HL-60 (cell line): ENCODE measurements at regions not wholly inside any gene's neighbourhood (a gene's known extent, or its start where the extent isn't known, plus 50 kb on each side); places are given as distances from the start of the nearest gene placed in this dataset.

Experiments used
- DNase-seq, 2 experiments: peaks; one replicate each; pipeline ENCODE4 v3.0.0-alpha.2; 2010 to 2020; ENCODE audit warnings: low read depth in 1 of 2, low spot score in 1 of 2
- H3K27ac ChIP-seq: fragments of 250-450 bp; sonication (Bioruptor Pico); replicated peaks from 2 replicates; pipeline ENCODE4 v1.5.1; 2020; ENCODE audit warnings: mild to moderate bottlenecking, moderate library complexity
- H3K27me3 ChIP-seq: fragments of 250-450 bp; sonication (Bioruptor Pico); 2 replicates; pipeline ENCODE4 v1.5.1; 2021; ENCODE audit warnings: mild to moderate bottlenecking, moderate library complexity; ENCODE audit not compliant: insufficient read depth, poor library complexity, severe bottlenecking
- H3K4me3 ChIP-seq: replicated peaks from 2 replicates; pipeline ENCODE4 v1.5.1; 2011; ENCODE audit warnings: mild to moderate bottlenecking, control low read depth, low read length; ENCODE audit not compliant: insufficient read depth
- CTCF ChIP-seq: IDR thresholded peaks from one replicate; pipeline ENCODE4 v1.5.1; 2011; ENCODE audit warnings: low read length, control low read depth, inconsistent platforms; ENCODE audit not compliant: insufficient read depth
- GABPA ChIP-seq: IDR thresholded peaks from 2 replicates; pipeline ENCODE4 v1.6.1; 2012; ENCODE audit warnings: low read depth
- POLR2AphosphoS5 ChIP-seq: IDR thresholded peaks from 2 replicates; pipeline ENCODE4 v1.6.1; 2012; ENCODE audit warnings: low read depth
- REST ChIP-seq: IDR thresholded peaks from 2 replicates; pipeline ENCODE4 v1.6.1; 2012; ENCODE audit warnings: low read depth; ENCODE audit not compliant: insufficient replicate concordance
- SPI1 ChIP-seq: IDR thresholded peaks from 2 replicates; pipeline ENCODE4 v1.6.1; 2012; ENCODE audit warnings: low read depth, mild to moderate bottlenecking, borderline replicate concordance

- DNase-seq: no peak
- TF ChIP-seq REST: no peak
- TF ChIP-seq POLR2AphosphoS5: no peak
- no peak for TF ChIP-seq SPI1
- TF ChIP-seq CTCF: no peak
- TF ChIP-seq GABPA: no peak
- no peak overlapping the region for H3K27ac ChIP-seq
- H3K27me3 ChIP-seq: no peaks in the 10 kb centered on the region
- no peak overlapping the region for H3K4me3 ChIP-seq
These were observed 98.8 kb upstream of the ARRDC4 start for GRCh38 chr15:97861529-97862260.

- TF ChIP-seq SPI1 (no peak), REST (no peak), POLR2AphosphoS5 (no peak), CTCF (no peak), GABPA (no peak)
- no peak for DNase-seq
- no peaks in the 10 kb centered on the region for H3K27me3 ChIP-seq
- H3K27ac ChIP-seq: no peak overlapping the region
- H3K4me3 ChIP-seq: no peak overlapping the region
These were observed 93.5 kb upstream of the ARRDC4 start for GRCh38 chr15:97866959-97867358.

- no peaks in the 10 kb centered on the region for H3K27me3 ChIP-seq
- H3K4me3 ChIP-seq: no peak overlapping the region
- TF ChIP-seq REST: no peak
- no peak for TF ChIP-seq CTCF
- no peak for TF ChIP-seq SPI1
- TF ChIP-seq POLR2AphosphoS5: no peak
- TF ChIP-seq GABPA: no peak
- DNase-seq: no peak
- H3K27ac ChIP-seq: no peak overlapping the region
These were observed 92.6 kb upstream of the ARRDC4 start for GRCh38 chr15:97867870-97868269.
